Upper lobe of left lung (tissue), 4 donors: ENCODE measurements at regions not wholly inside any gene's neighbourhood (a gene's known extent, or its start where the extent isn't known, plus 50 kb on each side); places are given as distances from the start of the nearest gene placed in this dataset.

Experiments used
- CTCF ChIP-seq, 6 experiments: fragments of 450-650 bp in 4 of 6; fragments of 200-600 bp in 2 of 6; sonication (generic) in 2 of 6; IDR thresholded peaks; one replicate each; pipeline ENCODE4 v1.5.1; 2016 to 2019; ENCODE audit warnings: antibody characterized with exemption in 6 of 6
- EP300 ChIP-seq, 4 donors: sonication (generic); formaldehyde crosslinking; IDR thresholded peaks; one replicate each; pipeline ENCODE4 v1.5.1; 2017; ENCODE audit warnings: antibody characterized with exemption in 4 of 4, control low read depth in 2 of 4
- POLR2A ChIP-seq, 4 donors: fragments of 450-650 bp; IDR thresholded peaks; one replicate each; pipeline ENCODE4 v1.5.1; 2016 to 2017; ENCODE audit warnings: antibody characterized with exemption in 4 of 4, mild to moderate bottlenecking in 2 of 4
- POLR2AphosphoS5 ChIP-seq, 2 donors: sonication (generic); formaldehyde crosslinking; IDR thresholded peaks; one replicate each; pipeline ENCODE4 v1.5.1; 2017; ENCODE audit warnings: antibody characterized with exemption in 2 of 2

GRCh38 chr5:159788835-159789331 lies 127.4 kb upstream of the ADRA1B start:
- TF ChIP-seq EP300 (IDR thresholded peaks at IDR 0.05) = no peak
- no peak for TF ChIP-seq POLR2A (IDR thresholded peaks at IDR 0.05)
- no peak for TF ChIP-seq CTCF (IDR thresholded peaks at IDR 0.05)
- no peak for TF ChIP-seq POLR2AphosphoS5 (IDR thresholded peaks at IDR 0.05)
